Fibroblast of lung (primary cell): ENCODE measurements at regions not wholly inside any gene's neighbourhood (a gene's known extent, or its start where the extent isn't known, plus 50 kb on each side); places are given as distances from the start of the nearest gene placed in this dataset.

Experiments used
- DNase-seq, 2 donors: peaks; one replicate each; pipeline versions ENCODE4 v3.0.0 to v3.0.0-alpha.2; 2010; ENCODE audit warnings: low read depth in 2 of 2
- H2AFZ ChIP-seq: 2 replicates; pipeline ENCODE4 v1.5.1; 2012; ENCODE audit warnings: low read length, control low read depth, inconsistent platforms
- H3K27ac ChIP-seq: 2 replicates; pipeline ENCODE4 v1.5.1; 2011; ENCODE audit warnings: low read length, control low read depth; ENCODE audit not compliant: insufficient read depth
- H3K27me3 ChIP-seq: 2 replicates; pipeline ENCODE4 v1.5.1; 2011; ENCODE audit warnings: mild to moderate bottlenecking, low read length; ENCODE audit not compliant: control insufficient read depth, insufficient read depth
- H3K36me3 ChIP-seq: 2 replicates; pipeline ENCODE4 v1.5.1; 2011; ENCODE audit warnings: low read length; ENCODE audit not compliant: control insufficient read depth, insufficient read depth
- H3K4me1 ChIP-seq: 2 replicates; pipeline ENCODE4 v1.5.1; 2011; ENCODE audit warnings: low read length; ENCODE audit not compliant: control insufficient read depth, insufficient read depth; ENCODE audit errors: extremely low read depth
- H3K4me2 ChIP-seq: 2 replicates; pipeline ENCODE4 v1.5.1; 2011; ENCODE audit warnings: low read length, control low read depth; ENCODE audit not compliant: insufficient read depth; ENCODE audit errors: extremely low read depth
- H3K4me3 ChIP-seq, 4 experiments: fragments of 200-600 bp in 1 of 4; sonication (generic) in 1 of 4; replicated peaks in 1 of 4; 2 replicates each; pipeline ENCODE4 v1.5.1; 2011 to 2016; ENCODE audit warnings: low read length in 4 of 4, low read depth in 3 of 4, mild to moderate bottlenecking in 3 of 4, control low read depth in 2 of 4, inconsistent platforms in 1 of 4, mixed read lengths in 1 of 4; ENCODE audit not compliant: insufficient read depth in 1 of 4; ENCODE audit errors: control extremely low read depth in 1 of 4
- H3K79me2 ChIP-seq: 2 replicates; pipeline ENCODE4 v1.5.1; 2012; ENCODE audit warnings: mild to moderate bottlenecking, low read length, inconsistent platforms; ENCODE audit not compliant: control insufficient read depth, insufficient read depth
- H3K9ac ChIP-seq: 2 replicates; pipeline ENCODE4 v1.5.1; 2011; ENCODE audit warnings: mild to moderate bottlenecking, low read length, control low read depth; ENCODE audit not compliant: insufficient read depth
- H3K9me3 ChIP-seq: 2 replicates; pipeline ENCODE4 v1.5.1; 2012; ENCODE audit warnings: low read depth, low read length; ENCODE audit not compliant: control insufficient read depth, insufficient read depth
- H4K20me1 ChIP-seq: 2 replicates; pipeline ENCODE4 v1.5.1; 2011; ENCODE audit warnings: low read length; ENCODE audit not compliant: control insufficient read depth, insufficient read depth; ENCODE audit errors: extremely low read depth
- CTCF ChIP-seq, 2 donors: IDR thresholded peaks in 1 of 2; conservative IDR thresholded peaks in 1 of 2; 1 replicate in 1 of 2; 2 replicates in 1 of 2; pipeline ENCODE4 v1.5.1; 2011 to 2012; ENCODE audit warnings: low read length in 2 of 2, control low read depth in 1 of 2, inconsistent platforms in 1 of 2, low read depth in 1 of 2, mild to moderate bottlenecking in 1 of 2
- EZH2 ChIP-seq: IDR thresholded peaks from 2 replicates; pipeline ENCODE4 v1.5.1; 2012; ENCODE audit warnings: low read length, control low read depth, mild to moderate bottlenecking; ENCODE audit errors: missing control alignments

DNA sequence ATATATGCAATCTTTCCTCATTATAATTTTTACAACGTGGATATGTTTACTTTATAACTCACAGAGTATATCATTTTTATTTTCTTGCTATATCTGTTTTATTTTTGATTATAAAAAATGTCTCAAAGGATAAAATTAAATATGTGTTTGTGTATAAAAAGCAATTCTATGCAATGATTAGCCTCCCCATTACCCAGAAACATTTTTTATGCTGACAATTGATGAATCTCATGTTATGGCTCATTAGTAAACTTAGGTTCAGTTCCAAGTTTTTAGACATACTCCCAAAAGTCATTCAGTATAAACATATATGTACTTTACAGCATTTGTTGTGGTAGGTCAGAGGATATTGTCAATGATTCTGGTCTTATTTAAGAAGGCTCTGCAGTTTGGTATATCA, 540.1 kb upstream of the SPRY2 start:
- Histone ChIP-seq H3K79me2 (no peaks in the 10 kb centered on the region), H3K9me3 (no peaks in the 10 kb centered on the region)

GRCh38 chr13:80877944-80878241, 537.0 kb upstream of the SPRY2 start:
- TF ChIP-seq EZH2, result no peak
- TF ChIP-seq CTCF (conservative IDR thresholded peaks at IDR 0.05 in 1 of 2, IDR thresholded peaks at IDR 0.05 in 1 of 2; ENCODE audit: low read depth in 1 of 2, low read length in 2 of 2), result no peak
- no peaks in the 10 kb centered on the region for H3K36me3 ChIP-seq
- no peak overlapping the region for H3K4me2 ChIP-seq
- no peaks in the 10 kb centered on the region for H4K20me1 ChIP-seq
- H3K4me3 ChIP-seq, result no peak overlapping the region
- H3K9me3 ChIP-seq, result no peaks in the 10 kb centered on the region
- H3K9ac ChIP-seq, result no peak overlapping the region
- H3K27me3 ChIP-seq, result no peaks in the 10 kb centered on the region
- no peak for DNase-seq
- H3K79me2 ChIP-seq, result no peaks in the 10 kb centered on the region
- H3K4me1 ChIP-seq, result no peaks in the 10 kb centered on the region
- no peak overlapping the region for H3K27ac ChIP-seq
- H2AFZ ChIP-seq, result no peak overlapping the region

More for the DNA sequence above, 540.1 kb upstream of the SPRY2 start:
- H3K4me1 ChIP-seq, result no peaks in the 10 kb centered on the region
- peak in 1 of 2 donors; percentile 58 for DNase-seq
- H3K27ac ChIP-seq, result no peak overlapping the region
- no peaks in the 10 kb centered on the region for H4K20me1 ChIP-seq
- no peaks in the 10 kb centered on the region for H3K27me3 ChIP-seq
- no peak overlapping the region for H3K9ac ChIP-seq
- H3K36me3 ChIP-seq, result no peaks in the 10 kb centered on the region
- no peak overlapping the region for H3K4me3 ChIP-seq
- H3K4me2 ChIP-seq, result no peak overlapping the region
- no peak for TF ChIP-seq CTCF (conservative IDR thresholded peaks at IDR 0.05 in 1 of 2, IDR thresholded peaks at IDR 0.05 in 1 of 2; ENCODE audit: low read depth in 1 of 2, low read length in 2 of 2)
- no peak for TF ChIP-seq EZH2
- H2AFZ ChIP-seq, result no peak overlapping the region

DNA sequence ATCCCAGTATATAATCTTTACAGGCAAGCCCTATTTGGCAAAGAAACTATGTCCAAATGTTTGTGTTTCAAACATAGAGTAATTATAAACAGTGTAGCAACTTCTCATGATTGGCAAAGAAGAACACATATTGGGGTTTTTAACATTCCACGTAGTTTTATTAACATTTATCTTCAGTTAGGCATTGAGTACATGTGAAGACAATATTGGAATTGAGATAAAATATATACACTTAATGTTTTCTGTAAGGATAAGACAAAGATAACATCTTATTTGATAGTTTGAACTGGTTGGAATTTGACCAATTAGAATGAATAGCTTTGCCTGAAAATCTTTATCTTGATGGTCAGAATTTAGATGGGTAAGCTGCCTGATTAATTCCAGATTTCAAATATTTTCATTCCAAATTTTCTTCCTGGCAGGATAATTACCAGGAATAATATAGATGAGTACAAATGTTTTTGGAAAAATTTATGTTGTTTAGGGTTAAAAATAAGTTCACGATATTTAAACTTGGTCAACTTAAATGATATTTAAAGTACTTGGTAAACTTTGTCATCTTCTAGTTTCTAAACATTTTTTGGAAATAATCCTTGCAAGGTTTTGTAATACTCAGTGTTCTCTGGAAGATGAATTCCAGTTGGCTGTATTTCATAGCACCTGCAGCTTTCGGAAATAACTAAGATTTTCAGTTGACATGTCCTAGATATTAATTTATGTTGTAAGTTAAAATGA, 536.5 kb upstream of the SPRY2 start:
- no peaks in the 10 kb centered on the region for H3K36me3 ChIP-seq
- H3K27ac ChIP-seq, result no peak overlapping the region
- no peak overlapping the region for H3K4me3 ChIP-seq
- no peak overlapping the region for H3K9ac ChIP-seq
- no peaks in the 10 kb centered on the region for H3K4me1 ChIP-seq
- H2AFZ ChIP-seq, result no peak overlapping the region
- no peaks in the 10 kb centered on the region for H3K79me2 ChIP-seq
- H3K27me3 ChIP-seq, result no peaks in the 10 kb centered on the region
- H3K9me3 ChIP-seq, result no peaks in the 10 kb centered on the region
- H3K4me2 ChIP-seq, result no peak overlapping the region
- H4K20me1 ChIP-seq, result no peaks in the 10 kb centered on the region
- peak in 1 of 2 donors; percentile 62 for DNase-seq
- no peak for TF ChIP-seq CTCF (conservative IDR thresholded peaks at IDR 0.05 in 1 of 2, IDR thresholded peaks at IDR 0.05 in 1 of 2; ENCODE audit: low read depth in 1 of 2, low read length in 2 of 2)
